H9 (cell line): ENCODE measurements at regions not wholly inside any gene's neighbourhood (a gene's known extent, or its start where the extent isn't known, plus 50 kb on each side); places are given as distances from the start of the nearest gene placed in this dataset.
A peak's percentile ranks its signal among the peaks of the same experiment; 100 is the strongest.

ENCODE experiments used
- DNase-seq: peaks from one replicate; pipeline ENCODE4 v3.0.0-alpha.2; 2017
- H2AFZ ChIP-seq: one replicate; pipeline ENCODE4 v1.6.1; 2013; ENCODE audit warnings: mild to moderate bottlenecking, low read length, control low read depth, moderate library complexity
- H2AK5ac ChIP-seq: 2 replicates; pipeline ENCODE4 v1.6.1; 2013; ENCODE audit warnings: low read length, control low read depth, mixed read lengths; ENCODE audit not compliant: insufficient read length
- H2BK120ac ChIP-seq: one replicate; pipeline ENCODE4 v1.6.1; 2013; ENCODE audit warnings: low read depth, mild to moderate bottlenecking, low read length, control low read depth, inconsistent platforms; ENCODE audit not compliant: poor library complexity, severe bottlenecking
- H2BK12ac ChIP-seq: 2 replicates; pipeline ENCODE4 v1.6.1; 2013; ENCODE audit warnings: low read length, control low read depth, mixed read lengths, low read depth; ENCODE audit not compliant: insufficient read length
- H2BK15ac ChIP-seq: 2 replicates; pipeline ENCODE4 v1.6.1; 2013; ENCODE audit warnings: low read depth, low read length, control low read depth
- H2BK20ac ChIP-seq: one replicate; pipeline ENCODE4 v1.6.1; 2013; ENCODE audit warnings: low read depth, mild to moderate bottlenecking, low read length, control low read depth, inconsistent platforms; ENCODE audit not compliant: poor library complexity, severe bottlenecking
- H2BK5ac ChIP-seq: 2 replicates; pipeline ENCODE4 v1.6.1; 2013; ENCODE audit warnings: low read length, control low read depth, mixed read lengths; ENCODE audit not compliant: insufficient read length
- H3K14ac ChIP-seq: 2 replicates; pipeline ENCODE4 v1.6.1; 2013; ENCODE audit warnings: low read length, control low read depth; ENCODE audit not compliant: insufficient read depth
- H3K18ac ChIP-seq: 2 replicates; pipeline ENCODE4 v1.6.1; 2013; ENCODE audit warnings: low read depth, mild to moderate bottlenecking, mixed read lengths, low read length, control low read depth; ENCODE audit not compliant: insufficient read length
- H3K23ac ChIP-seq: 2 replicates; pipeline ENCODE4 v1.6.1; 2013; ENCODE audit warnings: low read length, control low read depth, mixed read lengths, low read depth; ENCODE audit not compliant: insufficient read length
- H3K23me2 ChIP-seq: 2 replicates; pipeline ENCODE4 v1.6.1; 2013; ENCODE audit warnings: low read depth, mild to moderate bottlenecking, mixed read lengths, low read length, control low read depth; ENCODE audit not compliant: insufficient read length, poor library complexity, severe bottlenecking
- H3K27ac ChIP-seq: 2 replicates; pipeline ENCODE4 v1.5.1; 2013; ENCODE audit warnings: low read length, control low read depth, mixed read lengths, low read depth; ENCODE audit not compliant: insufficient read length
- H3K27me3 ChIP-seq: 2 replicates; pipeline ENCODE4 v1.6.1; 2013; ENCODE audit warnings: low read length, control low read depth, inconsistent platforms; ENCODE audit not compliant: insufficient read depth
- H3K4ac ChIP-seq: 2 replicates; pipeline ENCODE4 v1.6.1; 2013; ENCODE audit warnings: low read depth, mild to moderate bottlenecking, control low read depth, inconsistent platforms, low read length, moderate library complexity
- H3K4me1 ChIP-seq: 2 replicates; pipeline ENCODE4 v1.6.1; 2013; ENCODE audit warnings: low read length, control low read depth, inconsistent platforms; ENCODE audit not compliant: insufficient read depth
- H3K4me2 ChIP-seq: 2 replicates; pipeline ENCODE4 v1.6.1; 2013; ENCODE audit warnings: low read length, control low read depth, mixed read lengths; ENCODE audit not compliant: insufficient read length, insufficient read depth
- H3K56ac ChIP-seq: 2 replicates; pipeline ENCODE4 v1.6.1; 2013; ENCODE audit warnings: low read depth, mild to moderate bottlenecking, mixed read lengths, low read length, control low read depth; ENCODE audit not compliant: insufficient read length
- H3K79me1 ChIP-seq: 2 replicates; pipeline ENCODE4 v1.6.1; 2013; ENCODE audit warnings: low read depth, mild to moderate bottlenecking, moderate library complexity, low read length, control low read depth, inconsistent platforms; ENCODE audit not compliant: insufficient read depth, poor library complexity, severe bottlenecking
- H3K79me2 ChIP-seq: 2 replicates; pipeline ENCODE4 v1.6.1; 2013; ENCODE audit warnings: low read length, control low read depth, inconsistent platforms; ENCODE audit not compliant: insufficient read depth
- H3K9ac ChIP-seq: 2 replicates; pipeline ENCODE4 v1.6.1; 2013; ENCODE audit warnings: low read length, control low read depth, mixed read lengths; ENCODE audit not compliant: insufficient read length; ENCODE audit errors: extremely low read depth
- H3K9me3 ChIP-seq: one replicate; pipeline ENCODE4 v1.6.1; 2013; ENCODE audit warnings: low read depth, low read length, inconsistent platforms; ENCODE audit not compliant: control insufficient read depth
- H3T11ph ChIP-seq: one replicate; pipeline ENCODE4 v1.6.1; 2013; ENCODE audit warnings: mild to moderate bottlenecking, low read length, control low read depth, inconsistent platforms
- H4K20me1 ChIP-seq: one replicate; pipeline ENCODE4 v1.6.1; 2013; ENCODE audit not compliant: control insufficient read depth, insufficient read length, insufficient read depth
- H4K5ac ChIP-seq: 2 replicates; pipeline ENCODE4 v1.6.1; 2013; ENCODE audit warnings: low read depth, mild to moderate bottlenecking, mixed read lengths, low read length, control low read depth; ENCODE audit not compliant: insufficient read length
- H4K8ac ChIP-seq: replicated peaks from 2 replicates; pipeline ENCODE4 v1.6.1; 2013; ENCODE audit warnings: low read length, control low read depth, mixed read lengths, low read depth; ENCODE audit not compliant: insufficient read length
- H4K91ac ChIP-seq: 2 replicates; pipeline ENCODE4 v1.6.1; 2013; ENCODE audit warnings: low read depth, mild to moderate bottlenecking, moderate library complexity, mixed read lengths, low read length, control low read depth; ENCODE audit not compliant: insufficient read length
- H3K27ac Mint-ChIP-seq, 3 experiments: 2 replicates in 2 of 3; 3 replicates in 1 of 3; pipeline ENCODE4 v1.8.0; 2020 to 2021; ENCODE audit warnings: mixed read lengths in 3 of 3, mild to moderate bottlenecking in 1 of 3, moderate library complexity in 1 of 3
- H3K27me3 Mint-ChIP-seq: 2 replicates; pipeline ENCODE4 v1.8.0; 2021; ENCODE audit warnings: low read depth, mild to moderate bottlenecking, moderate library complexity, mixed read lengths
- H3K36me3 Mint-ChIP-seq, 3 experiments: 2 replicates in 2 of 3; 3 replicates in 1 of 3; pipeline ENCODE4 v1.8.0; 2020 to 2021; ENCODE audit warnings: low read depth in 3 of 3, mixed read lengths in 3 of 3; ENCODE audit not compliant: insufficient read depth in 1 of 3
- H3K4me1 Mint-ChIP-seq, 2 experiments: 2 replicates each; pipeline ENCODE4 v1.8.0; 2020; ENCODE audit warnings: mixed read lengths in 2 of 2
- H3K4me3 Mint-ChIP-seq, 2 experiments: 2 replicates in 1 of 2; 3 replicates in 1 of 2; pipeline ENCODE4 v1.8.0; 2020 to 2021; ENCODE audit warnings: mild to moderate bottlenecking in 2 of 2, mixed read lengths in 2 of 2, moderate library complexity in 1 of 2
- H3K9me3 Mint-ChIP-seq, 2 experiments: 2 replicates in 1 of 2; 3 replicates in 1 of 2; pipeline ENCODE4 v1.8.0; 2020; ENCODE audit warnings: mild to moderate bottlenecking in 2 of 2, mixed read lengths in 2 of 2, moderate library complexity in 1 of 2
- WGBS: extraction: QIAGEN DNeasy Blood & Tissue Kit; methylation state at CpG from one replicate; pipeline ENCODE4 v1.1.7; 2013; ENCODE audit warnings: missing lambda C conversion rate, low lambda C conversion rate, mixed read lengths; ENCODE audit not compliant: insufficient read length; ENCODE audit errors: extremely low coverage; 5-methylcytosine and 5-hydroxymethylcytosine counted together
- TF ChIP-seq, protein P1 (sequence below): fragments of 200-600 bp; sonication (generic); conservative IDR thresholded peaks from 3 replicates; pipeline ENCODE4 v1.8.0; 2021; ENCODE audit warnings: antibody characterized with exemption, mild to moderate bottlenecking

DNA sequence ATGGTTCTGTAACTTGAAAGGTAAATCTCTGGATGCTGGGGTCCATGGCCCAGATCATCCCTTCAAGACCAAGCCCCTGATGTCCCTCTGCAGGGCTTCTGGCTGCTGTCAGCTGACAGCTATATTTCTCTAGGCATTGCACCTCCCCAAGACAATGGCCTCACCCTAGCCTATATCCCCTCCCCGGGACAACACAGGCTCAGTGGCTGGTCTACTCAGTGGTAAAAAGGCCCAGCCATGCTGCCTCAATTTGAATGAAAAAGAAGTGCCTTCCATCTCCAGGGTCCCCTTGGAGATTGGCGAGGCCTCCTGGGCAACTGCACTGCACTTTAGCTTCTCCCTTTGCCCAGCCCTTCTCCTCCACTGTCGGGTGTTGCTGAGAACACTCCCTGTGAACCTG is 602.8 kb downstream of the CDH26 start:
- Mint-ChIP-seq H3K27ac (no peak overlapping the region), H3K4me3 (no peak overlapping the region), H3K9me3 (no peaks in the 10 kb centered on the region; a peak in 1 of 5 replicates), H3K36me3 (no peaks in the 10 kb centered on the region), H3K4me1 (peaks cover 43 to 46% of the 10 kb centered on the region in 2 experiments), H3K27me3 (peaks cover 5% of the 10 kb centered on the region)
- Histone ChIP-seq H3K4me1 (peaks cover 5% of the 10 kb centered on the region; the same call in 1 of the 2 replicates), H3K9me3 (no peaks in the 10 kb centered on the region), H3K27ac (no peak overlapping the region), H2AK5ac (no peak overlapping the region), H3K27me3 (no peaks in the 10 kb centered on the region), H3K79me1 (no peaks in the 10 kb centered on the region), H3K14ac (no peak overlapping the region; the same call in 1 of the 2 replicates), H2BK12ac (no peak overlapping the region), H3T11ph (no peak overlapping the region), H2BK20ac (no peak overlapping the region), H3K23me2 (no peaks in the 10 kb centered on the region), H3K23ac (no peak overlapping the region), H4K91ac (no peak overlapping the region), H3K56ac (no peak overlapping the region), H4K20me1 (no peaks in the 10 kb centered on the region), H2BK120ac (no peak overlapping the region), H3K79me2 (no peaks in the 10 kb centered on the region), H4K8ac (no peak overlapping the region), H2AFZ (no peak overlapping the region), H2BK5ac (no peak overlapping the region), H3K4ac (no peak overlapping the region), H2BK15ac (no peak overlapping the region), H3K9ac (no peak overlapping the region), H3K4me2 (no peak overlapping the region), H3K18ac (peak overlapping the region; percentile 25), H4K5ac (no peak overlapping the region)
- DNase-seq = no peak
- TF ChIP-seq, protein P1, sequence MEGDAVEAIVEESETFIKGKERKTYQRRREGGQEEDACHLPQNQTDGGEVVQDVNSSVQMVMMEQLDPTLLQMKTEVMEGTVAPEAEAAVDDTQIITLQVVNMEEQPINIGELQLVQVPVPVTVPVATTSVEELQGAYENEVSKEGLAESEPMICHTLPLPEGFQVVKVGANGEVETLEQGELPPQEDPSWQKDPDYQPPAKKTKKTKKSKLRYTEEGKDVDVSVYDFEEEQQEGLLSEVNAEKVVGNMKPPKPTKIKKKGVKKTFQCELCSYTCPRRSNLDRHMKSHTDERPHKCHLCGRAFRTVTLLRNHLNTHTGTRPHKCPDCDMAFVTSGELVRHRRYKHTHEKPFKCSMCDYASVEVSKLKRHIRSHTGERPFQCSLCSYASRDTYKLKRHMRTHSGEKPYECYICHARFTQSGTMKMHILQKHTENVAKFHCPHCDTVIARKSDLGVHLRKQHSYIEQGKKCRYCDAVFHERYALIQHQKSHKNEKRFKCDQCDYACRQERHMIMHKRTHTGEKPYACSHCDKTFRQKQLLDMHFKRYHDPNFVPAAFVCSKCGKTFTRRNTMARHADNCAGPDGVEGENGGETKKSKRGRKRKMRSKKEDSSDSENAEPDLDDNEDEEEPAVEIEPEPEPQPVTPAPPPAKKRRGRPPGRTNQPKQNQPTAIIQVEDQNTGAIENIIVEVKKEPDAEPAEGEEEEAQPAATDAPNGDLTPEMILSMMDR = no peak
- WGBS = no CpG with 5 or more reads among the region's 3 CpGs
